ENCODE measurements at regions not wholly inside any gene's neighbourhood (a gene's known extent, or its start where the extent isn't known, plus 50 kb on each side); places are given as distances from the start of the nearest gene placed in this dataset.

GRCh38 chr6:74879976-74880375 is 325.9 kb downstream of the COL12A1 start:
- DNase-seq (ENCODE audit: low read depth): no peak

DNA sequence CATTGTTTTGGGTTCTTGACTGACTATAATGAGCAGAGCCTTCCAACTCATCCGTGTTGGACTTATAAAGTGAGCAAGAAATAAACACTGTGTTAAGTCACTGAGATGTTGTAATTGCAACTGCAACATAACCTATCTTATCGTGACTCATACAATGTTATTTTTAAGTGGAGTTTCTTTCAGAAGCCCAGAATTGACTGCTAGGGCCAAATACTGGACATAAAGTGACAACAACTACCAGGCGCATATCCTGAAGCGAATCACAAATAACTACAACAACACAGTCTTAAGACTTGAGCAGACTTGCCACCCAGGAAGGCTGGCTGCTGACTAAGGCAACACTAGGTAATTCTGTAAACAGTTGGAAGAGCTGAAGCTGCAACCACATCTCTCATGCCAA is 326.6 kb downstream of the COL12A1 start:
- peak; percentile 82 for DNase-seq (ENCODE audit: low read depth)

DNA sequence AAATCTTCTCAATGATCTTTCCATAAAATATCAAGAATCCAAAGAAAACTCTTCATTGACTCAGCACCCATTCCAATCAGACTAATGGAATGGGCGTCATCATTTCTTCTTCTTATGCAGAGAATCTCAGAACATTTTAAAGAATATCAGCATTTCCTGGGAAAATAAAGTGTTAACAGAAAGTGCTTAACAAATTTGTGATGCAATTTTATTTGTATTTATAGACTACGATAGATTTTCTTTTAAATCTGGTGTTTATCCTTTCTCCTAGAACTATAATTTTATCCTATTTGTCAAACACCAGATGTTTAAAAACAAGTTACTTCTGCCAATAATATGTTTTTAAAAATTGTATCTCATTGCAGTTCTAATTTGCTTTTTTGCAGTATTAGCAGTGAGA is 330.7 kb downstream of the COL12A1 start:
- DNase-seq (ENCODE audit: low read depth): no peak

- DNase-seq (ENCODE audit: low read depth): peak; percentile 59
Measured at GRCh38 chr6:74872754-74873476, 332.9 kb downstream of the COL12A1 start.

- peak; percentile 90 for DNase-seq (ENCODE audit: low read depth)
Measured at GRCh38 chr6:74871757-74872156, 334.1 kb downstream of the COL12A1 start.

DNA sequence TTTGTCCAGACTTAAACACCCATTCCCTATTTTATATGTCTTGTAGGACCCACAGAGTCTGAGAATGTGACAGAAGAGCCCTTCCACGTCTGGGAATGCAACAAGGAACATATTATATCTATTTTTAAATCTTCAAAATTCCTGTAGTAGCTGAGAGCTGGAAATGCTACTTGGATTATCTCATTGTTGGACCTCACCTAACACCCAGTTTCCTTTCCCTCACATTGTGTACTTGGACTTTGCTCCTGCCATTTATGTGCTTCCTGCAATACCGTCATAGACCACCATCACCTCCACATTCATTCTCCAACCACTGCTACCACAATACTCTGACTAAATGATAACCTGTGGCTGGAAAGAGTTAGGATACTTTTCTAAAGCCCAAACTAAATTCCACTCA is 335.4 kb downstream of the COL12A1 start:
- DNase-seq (ENCODE audit: low read depth): peak; percentile 84

DNA sequence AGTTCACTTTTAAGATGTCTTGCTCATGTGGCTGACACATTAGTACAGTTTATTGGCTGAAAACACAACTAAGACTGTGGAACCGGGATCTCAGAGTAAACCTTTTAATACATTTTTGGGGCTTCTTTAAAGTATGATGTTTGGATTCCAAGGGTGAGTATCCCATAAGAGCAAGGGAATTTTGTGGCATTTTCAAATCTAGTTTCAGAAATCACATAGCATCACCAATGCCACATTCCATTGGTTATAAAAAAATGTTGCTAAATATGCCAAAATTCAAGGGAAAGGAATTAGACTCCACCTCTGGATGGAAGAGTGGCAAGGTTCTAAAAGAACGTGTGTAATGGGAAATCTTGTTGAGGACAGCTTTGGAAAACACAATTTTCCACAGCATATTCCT is 338.6 kb downstream of the COL12A1 start:
- no peak for DNase-seq (ENCODE audit: low read depth)

GRCh38 chr6:74863968-74864367 is 341.9 kb downstream of the COL12A1 start:
- no peak for DNase-seq (ENCODE audit: low read depth)

DNA sequence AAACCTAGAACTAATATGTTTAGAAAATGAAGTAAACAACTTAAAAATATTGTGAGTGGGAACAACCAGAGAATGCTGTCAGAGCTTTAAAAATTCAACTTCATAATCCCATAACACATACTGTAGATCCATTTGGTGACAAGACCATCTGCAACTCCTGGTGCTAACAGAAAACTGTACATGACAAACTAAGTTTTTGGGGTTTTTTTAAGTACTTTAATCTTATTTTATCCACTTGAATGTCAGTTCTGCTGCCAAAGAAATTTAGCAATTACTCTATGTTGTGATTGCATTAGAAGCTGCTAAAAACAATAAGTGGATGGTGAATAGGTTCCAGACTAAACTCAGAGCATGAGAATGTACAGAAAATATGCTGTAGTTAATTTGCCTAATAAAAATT is 345.4 kb downstream of the COL12A1 start:
- no peak for DNase-seq (ENCODE audit: low read depth)

DNA sequence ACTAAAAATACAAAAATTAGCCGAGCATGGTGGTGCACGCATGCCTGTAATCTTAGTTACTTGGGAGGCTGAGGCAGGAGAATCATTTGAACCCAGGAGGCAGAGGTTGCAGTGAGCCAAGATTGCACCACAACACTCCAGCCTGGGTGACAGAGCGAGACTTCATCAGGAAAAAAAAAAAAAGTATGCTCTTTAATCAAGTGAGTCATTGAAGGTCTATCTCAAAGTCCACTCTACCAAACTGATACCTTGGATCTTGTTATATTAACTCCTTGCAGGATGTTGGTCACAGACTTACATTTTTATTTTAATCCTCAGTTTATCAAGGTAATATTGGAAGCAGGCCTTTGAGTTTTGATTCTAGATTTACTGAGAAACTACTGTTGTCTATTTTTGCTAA is 348.7 kb downstream of the COL12A1 start:
- DNase-seq (ENCODE audit: low read depth): peak; percentile 75

GRCh38 chr6:74853991-74854390 is 351.9 kb downstream of the COL12A1 start:
- no peak for DNase-seq (ENCODE audit: low read depth)

DNA sequence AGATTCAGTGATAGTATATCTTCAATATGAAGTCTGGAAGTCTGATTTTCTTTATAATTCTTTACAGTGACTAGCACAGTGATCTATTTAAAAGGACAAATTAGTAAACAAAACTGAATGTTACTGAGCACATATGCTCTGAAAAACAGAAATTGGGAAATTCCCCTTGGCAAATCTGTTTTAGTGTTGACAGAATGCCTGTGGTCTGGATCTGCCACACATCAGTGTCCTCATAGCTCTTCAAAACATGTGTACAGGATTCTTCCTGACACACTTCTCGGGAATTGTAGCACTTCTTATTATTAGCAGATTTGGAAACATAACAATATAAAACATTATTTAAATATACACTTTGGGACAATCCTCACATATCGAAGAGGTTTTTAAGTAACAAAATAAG is 354.3 kb downstream of the COL12A1 start:
- peak; percentile 70 for DNase-seq (ENCODE audit: low read depth)

DNA sequence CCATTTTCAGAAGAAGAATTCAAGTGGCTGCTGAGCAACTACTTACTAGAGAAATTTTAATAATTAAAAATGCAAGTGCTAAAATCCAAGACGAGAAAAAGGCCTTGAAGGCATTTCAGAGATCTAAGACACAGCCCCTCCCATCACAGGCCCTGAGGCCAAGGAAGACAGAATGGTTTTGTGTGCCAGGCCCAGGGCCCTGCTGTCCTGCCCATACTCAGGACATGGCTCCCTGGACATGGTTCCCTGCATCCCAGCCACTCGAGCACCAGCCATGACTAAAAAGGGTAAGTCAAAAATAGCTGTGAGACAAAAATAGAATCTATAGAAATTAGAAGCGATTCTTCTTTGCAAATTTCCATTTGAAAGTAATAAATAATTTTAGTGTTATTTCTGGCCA is 364.9 kb downstream of the COL12A1 start:
- DNase-seq (ENCODE audit: low read depth): no peak

DNA sequence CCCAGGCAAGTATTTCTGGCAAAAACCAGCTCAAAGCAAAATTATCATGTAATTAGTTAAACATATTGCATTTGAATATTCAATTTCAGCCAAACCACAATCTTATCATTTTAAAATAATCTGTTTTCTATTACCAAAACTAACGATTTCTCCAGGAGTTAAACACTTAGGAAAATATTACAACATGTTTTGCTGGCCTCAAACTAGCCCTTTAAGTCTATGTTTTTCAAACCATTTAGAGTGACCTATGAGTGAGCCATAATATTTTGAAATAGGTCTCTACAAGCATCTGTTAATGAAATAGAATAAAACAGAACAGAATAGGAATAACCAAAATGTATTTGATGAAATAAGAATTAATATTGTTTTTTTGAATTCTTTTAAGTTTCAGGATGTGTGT is 370.9 kb downstream of the COL12A1 start:
- DNase-seq (ENCODE audit: low read depth): no peak

- no peak for DNase-seq (ENCODE audit: low read depth)
Measured at GRCh38 chr6:74826263-74826662, 379.6 kb downstream of the COL12A1 start.

DNA sequence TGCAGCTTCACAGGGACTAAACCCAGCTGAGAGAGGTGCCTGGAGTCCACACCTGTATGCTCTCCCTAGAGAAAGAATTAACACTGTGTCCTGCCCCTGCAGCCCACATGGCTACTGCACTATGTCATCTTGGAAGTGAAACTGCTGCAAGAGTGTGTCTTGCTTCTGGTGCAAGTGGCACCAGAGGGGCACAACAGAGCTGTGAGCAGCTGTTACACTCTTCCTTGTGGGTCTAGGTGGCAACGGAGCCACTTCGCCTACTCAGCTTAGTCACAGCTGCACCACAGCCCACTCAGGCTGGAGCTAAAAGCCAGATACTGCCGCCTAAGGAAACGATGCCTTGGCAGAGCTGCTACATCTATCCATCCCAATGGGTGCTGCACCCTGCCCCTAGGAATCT is 391.4 kb downstream of the COL12A1 start:
- no peak for DNase-seq (ENCODE audit: low read depth)

GRCh38 chr6:74807674-74808073 is 398.2 kb downstream of the COL12A1 start:
- no peak for DNase-seq (ENCODE audit: low read depth)

DNA sequence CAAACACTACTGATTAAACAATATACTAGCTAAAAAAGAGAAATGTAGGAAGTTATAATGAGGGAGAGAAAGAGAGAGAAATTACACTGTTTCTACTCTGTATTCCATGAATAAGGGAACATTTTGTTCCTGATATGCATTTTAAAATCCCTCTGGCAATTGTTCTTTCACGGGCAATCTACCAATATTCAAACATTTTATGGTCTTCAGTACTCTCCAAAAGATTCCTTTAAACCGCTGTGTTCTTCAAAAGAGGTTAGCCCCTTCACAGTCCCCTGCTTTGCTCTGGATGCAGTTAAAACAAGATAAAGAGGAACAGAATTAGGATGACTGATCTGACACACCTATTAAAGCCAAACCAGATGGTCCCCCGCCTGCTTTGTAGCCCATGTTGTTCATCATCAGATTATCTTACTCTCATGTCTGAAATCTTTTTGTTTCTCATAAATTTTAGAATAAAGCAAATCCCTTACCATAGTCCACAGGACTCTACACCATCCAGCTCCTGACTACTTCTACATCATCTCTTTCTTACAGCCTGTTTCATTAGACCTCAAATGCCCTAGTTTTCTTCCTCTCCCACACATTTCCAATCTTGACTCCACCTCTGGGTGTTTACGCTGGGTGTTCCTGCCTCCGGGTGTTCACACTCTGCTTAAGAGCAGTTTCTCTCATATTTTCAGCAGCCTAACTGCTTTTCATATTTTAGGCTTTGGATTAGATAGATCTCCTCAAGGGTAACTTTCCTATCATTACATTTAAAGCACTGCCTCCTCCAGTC is 399.7 kb downstream of the COL12A1 start:
- DNase-seq (ENCODE audit: low read depth): no peak

- no peak for DNase-seq (ENCODE audit: low read depth)
Measured at GRCh38 chr6:74798302-74798701, 407.6 kb downstream of the COL12A1 start.

GRCh38 chr6:74785236-74785635 is 420.6 kb downstream of the COL12A1 start:
- DNase-seq (ENCODE audit: low read depth): peak; percentile 18

- DNase-seq (ENCODE audit: low read depth): no peak
Measured at GRCh38 chr6:74782346-74782745, 423.5 kb downstream of the COL12A1 start.

DNA sequence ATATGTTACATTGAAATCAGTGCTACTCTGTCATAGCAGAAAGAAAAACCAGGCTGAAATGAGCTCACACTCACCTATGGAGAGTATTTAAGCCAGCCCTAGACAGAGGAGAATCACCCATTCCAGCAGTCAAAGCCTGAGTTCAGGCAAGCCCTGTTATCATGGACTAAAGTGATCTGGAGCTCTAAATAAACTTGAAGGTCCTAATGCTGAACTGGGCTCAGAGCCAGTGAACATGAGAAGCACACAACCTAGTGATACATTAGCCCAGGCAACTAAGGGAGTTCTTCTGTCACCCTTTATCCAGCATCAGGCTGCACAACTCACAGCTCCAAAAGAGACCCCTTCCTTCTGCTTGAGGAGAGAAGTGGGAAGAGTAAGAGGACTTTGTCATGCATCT is 425.0 kb downstream of the COL12A1 start:
- peak; percentile 18 for DNase-seq (ENCODE audit: low read depth)

DNA sequence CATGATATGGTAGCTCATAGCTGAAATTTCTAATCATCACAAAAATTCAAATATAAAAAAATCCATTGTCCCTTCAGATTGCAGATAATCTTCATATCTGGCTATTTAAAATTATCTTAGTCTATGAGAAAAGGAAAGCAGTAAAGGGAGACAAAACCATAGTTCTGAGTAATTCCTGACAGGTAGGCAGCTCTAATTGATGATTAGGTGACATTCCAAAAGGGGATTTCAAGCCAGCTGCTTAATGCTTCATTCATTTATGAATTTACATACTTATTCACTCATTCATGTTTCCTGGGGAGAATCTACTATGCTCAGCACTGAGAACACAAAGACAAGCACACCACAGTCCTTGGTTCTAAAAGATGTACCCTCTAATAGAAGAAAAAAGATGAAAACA is 437.1 kb downstream of the COL12A1 start:
- DNase-seq (ENCODE audit: low read depth): no peak
